Kidney glomerular epithelial cell (primary cell): ENCODE measurements at regions not wholly inside any gene's neighbourhood (a gene's known extent, or its start where the extent isn't known, plus 50 kb on each side); places are given as distances from the start of the nearest gene placed in this dataset.

Experiments used
- DNase-seq: peaks from one replicate; lab custom pipeline; 2025; lab: John Stamatoyannopoulos, UW

GRCh38 chr3:17985658-17986347, 243.4 kb upstream of the TBC1D5 start:
- no peak for DNase-seq

- DNase-seq = no peak
Measured at GRCh38 chr3:17983106-17983505, 240.7 kb upstream of the TBC1D5 start.

- DNase-seq = no peak
Measured at GRCh38 chr3:17982211-17982880, 239.9 kb upstream of the TBC1D5 start.

- no peak for DNase-seq
Measured at GRCh38 chr3:17980863-17981262, 238.4 kb upstream of the TBC1D5 start.

GRCh38 chr3:17979911-17980310, 237.5 kb upstream of the TBC1D5 start:
- DNase-seq = no peak

GRCh38 chr3:17979252-17979651, 236.8 kb upstream of the TBC1D5 start:
- no peak for DNase-seq

GRCh38 chr3:17974206-17974841, 231.9 kb upstream of the TBC1D5 start:
- no peak for DNase-seq

- DNase-seq = peak; percentile 53
Measured at GRCh38 chr3:17972959-17973906, 230.8 kb upstream of the TBC1D5 start.

GRCh38 chr3:17972476-17972875, 230.0 kb upstream of the TBC1D5 start:
- DNase-seq = no peak

GRCh38 chr3:17972030-17972429, 229.6 kb upstream of the TBC1D5 start:
- DNase-seq = no peak

GRCh38 chr3:17969985-17970568, 227.6 kb upstream of the TBC1D5 start:
- no peak for DNase-seq

GRCh38 chr3:17969244-17969643, 226.8 kb upstream of the TBC1D5 start:
- no peak for DNase-seq

- no peak for DNase-seq
Measured at GRCh38 chr3:17967953-17968607, 225.6 kb upstream of the TBC1D5 start.

GRCh38 chr3:17967111-17967510, 224.7 kb upstream of the TBC1D5 start:
- no peak for DNase-seq

GRCh38 chr3:17965331-17965730, 222.9 kb upstream of the TBC1D5 start:
- DNase-seq = no peak

- no peak for DNase-seq
Measured at GRCh38 chr3:17964108-17964507, 221.7 kb upstream of the TBC1D5 start.

- DNase-seq = no peak
Measured at GRCh38 chr3:17955411-17955810, 213.0 kb upstream of the TBC1D5 start.

GRCh38 chr3:17954801-17955200, 212.4 kb upstream of the TBC1D5 start:
- no peak for DNase-seq

- DNase-seq = no peak
Measured at GRCh38 chr3:17951241-17951640, 208.8 kb upstream of the TBC1D5 start.

GRCh38 chr3:17949101-17949500, 206.7 kb upstream of the TBC1D5 start:
- DNase-seq = no peak

GRCh38 chr3:17947833-17948232, 205.4 kb upstream of the TBC1D5 start:
- DNase-seq = no peak
